Breast epithelium (tissue), 3 donors: ENCODE measurements at regions not wholly inside any gene's neighbourhood (a gene's known extent, or its start where the extent isn't known, plus 50 kb on each side); places are given as distances from the start of the nearest gene placed in this dataset.

Experiments used
- POLR2A ChIP-seq: fragments of 450-650 bp; IDR thresholded peaks from one replicate; pipeline ENCODE4 v1.6.1; 2016; ENCODE audit warnings: antibody characterized with exemption, mild to moderate bottlenecking, moderate library complexity
- TF ChIP-seq, protein P1 (sequence below), 3 donors: fragments of 450-650 bp; IDR thresholded peaks; one replicate each; pipeline ENCODE4 v1.5.1; 2016 to 2017; ENCODE audit warnings: antibody characterized with exemption in 3 of 3, mild to moderate bottlenecking in 3 of 3, moderate library complexity in 3 of 3

GRCh38 chr9:24487250-24487861 lies 58.3 kb downstream of the IZUMO3 start:
- TF ChIP-seq, protein P1, sequence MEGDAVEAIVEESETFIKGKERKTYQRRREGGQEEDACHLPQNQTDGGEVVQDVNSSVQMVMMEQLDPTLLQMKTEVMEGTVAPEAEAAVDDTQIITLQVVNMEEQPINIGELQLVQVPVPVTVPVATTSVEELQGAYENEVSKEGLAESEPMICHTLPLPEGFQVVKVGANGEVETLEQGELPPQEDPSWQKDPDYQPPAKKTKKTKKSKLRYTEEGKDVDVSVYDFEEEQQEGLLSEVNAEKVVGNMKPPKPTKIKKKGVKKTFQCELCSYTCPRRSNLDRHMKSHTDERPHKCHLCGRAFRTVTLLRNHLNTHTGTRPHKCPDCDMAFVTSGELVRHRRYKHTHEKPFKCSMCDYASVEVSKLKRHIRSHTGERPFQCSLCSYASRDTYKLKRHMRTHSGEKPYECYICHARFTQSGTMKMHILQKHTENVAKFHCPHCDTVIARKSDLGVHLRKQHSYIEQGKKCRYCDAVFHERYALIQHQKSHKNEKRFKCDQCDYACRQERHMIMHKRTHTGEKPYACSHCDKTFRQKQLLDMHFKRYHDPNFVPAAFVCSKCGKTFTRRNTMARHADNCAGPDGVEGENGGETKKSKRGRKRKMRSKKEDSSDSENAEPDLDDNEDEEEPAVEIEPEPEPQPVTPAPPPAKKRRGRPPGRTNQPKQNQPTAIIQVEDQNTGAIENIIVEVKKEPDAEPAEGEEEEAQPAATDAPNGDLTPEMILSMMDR (IDR thresholded peaks at IDR 0.05), result no peak
- TF ChIP-seq POLR2A, result no peak
